Stromal cell of bone marrow (primary cell): ENCODE measurements at regions not wholly inside any gene's neighbourhood (a gene's known extent, or its start where the extent isn't known, plus 50 kb on each side); places are given as distances from the start of the nearest gene placed in this dataset.
A peak's percentile ranks its signal among the peaks of the same experiment; 100 is the strongest.

ENCODE experiments used
- DNase-seq: peaks from one replicate; pipeline ENCODE4 v3.0.0-alpha.2; 2012; ENCODE audit warnings: low read depth

DNA sequence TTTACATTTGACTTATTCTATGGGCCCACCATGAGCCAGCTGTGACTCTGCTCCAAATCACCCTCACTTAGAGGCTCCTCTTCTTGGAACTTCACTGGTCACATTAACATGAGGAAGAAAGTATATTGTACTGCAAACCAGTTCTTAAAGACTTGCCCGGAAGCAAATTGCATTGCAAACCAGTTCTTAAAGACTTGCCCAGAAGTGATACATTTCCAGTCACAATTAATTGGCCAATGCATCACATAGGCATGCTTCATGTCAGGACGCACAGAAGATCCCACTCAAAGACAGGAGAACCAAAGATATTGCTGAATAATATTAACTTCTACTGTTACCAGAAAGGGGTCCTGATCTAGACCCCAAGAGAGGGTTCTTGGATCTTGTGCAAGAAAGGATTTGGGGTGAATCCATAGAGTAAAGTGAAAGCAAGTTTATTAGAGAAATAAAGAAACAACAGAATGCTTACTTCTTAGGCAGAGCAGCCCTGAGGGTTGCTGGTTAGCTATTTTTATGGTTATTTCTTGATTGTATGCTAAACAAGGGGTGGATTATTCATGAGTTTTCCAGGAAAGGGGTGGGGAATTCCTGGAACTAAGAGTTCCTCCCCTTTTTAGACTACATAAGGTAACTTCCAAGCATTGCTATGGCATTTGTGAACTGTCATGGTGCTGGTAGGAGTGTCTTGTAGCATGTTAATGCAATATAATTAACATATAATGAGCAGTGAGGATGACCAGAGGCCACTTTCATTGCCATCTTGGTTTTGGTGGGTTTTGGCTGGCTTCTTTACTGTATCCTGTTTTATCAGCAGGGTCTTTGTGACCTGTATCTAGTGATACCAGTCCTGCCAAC lies 54.6 kb upstream of the HCCS start:
- DNase-seq, result no peak

DNA sequence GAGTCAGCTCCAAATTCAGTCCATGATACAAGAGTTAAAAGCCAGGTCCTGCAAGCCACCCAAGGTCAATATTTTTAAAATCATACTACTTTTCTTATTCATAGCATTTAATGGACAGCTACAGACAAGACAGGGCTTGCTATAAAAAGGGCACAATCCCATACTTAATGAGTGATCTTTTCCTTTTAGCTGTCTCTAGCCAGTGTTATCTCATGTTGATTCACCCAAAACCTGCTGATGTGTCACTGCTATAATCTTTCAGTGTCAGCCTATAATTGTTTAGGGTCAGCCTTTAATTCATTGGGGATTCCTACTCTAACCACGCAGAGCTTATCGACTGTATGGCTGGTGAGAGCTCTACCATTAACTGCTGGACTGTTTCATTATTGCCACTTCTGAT lies 51.2 kb upstream of the HCCS start:
- peak; percentile 14 for DNase-seq
